ENCODE measurements at regions not wholly inside any gene's neighbourhood (a gene's known extent, or its start where the extent isn't known, plus 50 kb on each side); places are given as distances from the start of the nearest gene placed in this dataset.
"Not testable (repeated sequence)": the region's sequence is repeated elsewhere in the genome, so short reads cannot be mapped to it uniquely, and the experiment has no call there.

GRCh38 chr1:191525944-191526343 lies 632.3 kb upstream of the RGS18 start:
- DNase-seq: not testable (repeated sequence)

- no peak for DNase-seq
Observed at GRCh38 chr1:191528275-191528674, 630.0 kb upstream of the RGS18 start.

GRCh38 chr1:191530928-191531327 lies 627.3 kb upstream of the RGS18 start:
- no peak for DNase-seq

GRCh38 chr1:191533254-191533653 lies 625.0 kb upstream of the RGS18 start:
- DNase-seq: no peak

GRCh38 chr1:191536791-191537429 lies 621.4 kb upstream of the RGS18 start:
- no peak for DNase-seq

- DNase-seq: no peak
Observed at GRCh38 chr1:191541758-191542157, 616.5 kb upstream of the RGS18 start.

GRCh38 chr1:191542444-191542843 lies 615.8 kb upstream of the RGS18 start:
- no peak for DNase-seq

- DNase-seq: no peak
Observed at GRCh38 chr1:191546803-191547202, 611.5 kb upstream of the RGS18 start.

GRCh38 chr1:191551019-191551418 lies 607.2 kb upstream of the RGS18 start:
- DNase-seq: no peak

GRCh38 chr1:191558379-191558778 lies 599.9 kb upstream of the RGS18 start:
- no peak for DNase-seq

GRCh38 chr1:191561276-191561675 lies 597.0 kb upstream of the RGS18 start:
- DNase-seq: no peak

GRCh38 chr1:191564275-191564674 lies 594.0 kb upstream of the RGS18 start:
- DNase-seq: no peak

GRCh38 chr1:191572479-191572878 lies 585.8 kb upstream of the RGS18 start:
- DNase-seq: no peak

- no peak for DNase-seq
Observed at GRCh38 chr1:191575180-191575579, 583.1 kb upstream of the RGS18 start.

GRCh38 chr1:191575746-191576145 lies 582.5 kb upstream of the RGS18 start:
- no peak for DNase-seq

GRCh38 chr1:191577213-191577612 lies 581.0 kb upstream of the RGS18 start:
- DNase-seq: no peak

GRCh38 chr1:191578281-191578680 lies 580.0 kb upstream of the RGS18 start:
- DNase-seq: no peak

- DNase-seq: no peak
Observed at GRCh38 chr1:191579019-191579418, 579.2 kb upstream of the RGS18 start.

- no peak for DNase-seq
Observed at GRCh38 chr1:191582169-191582568, 576.1 kb upstream of the RGS18 start.

GRCh38 chr1:191585095-191585494 lies 573.2 kb upstream of the RGS18 start:
- DNase-seq: no peak

- no peak for DNase-seq
Observed at GRCh38 chr1:191588905-191589304, 569.4 kb upstream of the RGS18 start.

- DNase-seq: no peak
Observed at GRCh38 chr1:191589536-191589935, 568.7 kb upstream of the RGS18 start.

GRCh38 chr1:191590578-191590977 lies 567.7 kb upstream of the RGS18 start:
- DNase-seq: no peak

GRCh38 chr1:191592039-191592438 lies 566.2 kb upstream of the RGS18 start:
- DNase-seq: no peak

- no peak for DNase-seq
Observed at GRCh38 chr1:191592907-191593306, 565.4 kb upstream of the RGS18 start.

- DNase-seq: no peak
Observed at GRCh38 chr1:191595170-191595569, 563.1 kb upstream of the RGS18 start.

Measured in NCI-H1694 treated with DMSO at 0.1 percent for 48 hours (cell line).